ENCODE measurements at regions not wholly inside any gene's neighbourhood (a gene's known extent, or its start where the extent isn't known, plus 50 kb on each side); places are given as distances from the start of the nearest gene placed in this dataset.
"Not testable (repeated sequence)": the region's sequence is repeated elsewhere in the genome, so short reads cannot be mapped to it uniquely, and the experiment has no call there.

GRCh38 chr5:20890936-20891335, 902.9 kb upstream of the CDH18 start:
- DNase-seq; H3K4me1 Mint-ChIP-seq; H3K9me3 Mint-ChIP-seq; H3K27ac Mint-ChIP-seq; intact Hi-C loops (cut with micrococcal nuclease); H3K4me3 Mint-ChIP-seq; H3K36me3 Mint-ChIP-seq (ENCODE audit: low read depth); H3K27me3 Mint-ChIP-seq: not testable (repeated sequence)

GRCh38 chr5:20875726-20876125, 887.7 kb upstream of the CDH18 start:
- H3K9me3 Mint-ChIP-seq; intact Hi-C loops (cut with micrococcal nuclease); H3K27me3 Mint-ChIP-seq; H3K36me3 Mint-ChIP-seq (ENCODE audit: low read depth); H3K27ac Mint-ChIP-seq; H3K4me3 Mint-ChIP-seq; DNase-seq; H3K4me1 Mint-ChIP-seq: not testable (repeated sequence)

- H3K36me3 Mint-ChIP-seq (ENCODE audit: low read depth); H3K4me3 Mint-ChIP-seq; intact Hi-C loops (cut with micrococcal nuclease); H3K27ac Mint-ChIP-seq; DNase-seq; H3K27me3 Mint-ChIP-seq; H3K9me3 Mint-ChIP-seq; H3K4me1 Mint-ChIP-seq: not testable (repeated sequence)
These were observed 877.9 kb upstream of the CDH18 start for GRCh38 chr5:20865892-20866291.

GRCh38 chr5:20833081-20833627, 845.2 kb upstream of the CDH18 start:
- Mint-ChIP-seq H3K9me3 (peaks cover 5% of the 10 kb centered on the region), H3K4me1 (no peaks in the 10 kb centered on the region), H3K36me3 (ENCODE audit: low read depth) (no peaks in the 10 kb centered on the region), H3K4me3 (no peak overlapping the region), H3K27ac (no peak overlapping the region), H3K27me3 (no peaks in the 10 kb centered on the region)
- DNase-seq: no peak
- intact Hi-C loops (cut with micrococcal nuclease): no loop called here

- no peak for DNase-seq
These were observed 844.4 kb upstream of the CDH18 start for GRCh38 chr5:20832204-20833080.

GRCh38 chr5:20825951-20826350, 838.0 kb upstream of the CDH18 start:
- H3K4me3 Mint-ChIP-seq; intact Hi-C loops (cut with micrococcal nuclease); H3K9me3 Mint-ChIP-seq; H3K27me3 Mint-ChIP-seq; H3K36me3 Mint-ChIP-seq (ENCODE audit: low read depth); H3K27ac Mint-ChIP-seq; DNase-seq; H3K4me1 Mint-ChIP-seq: not testable (repeated sequence)

More at GRCh38 chr5:20832204-20833080, 844.4 kb upstream of the CDH18 start:
- Mint-ChIP-seq H3K4me3 (no peak overlapping the region), H3K27ac (no peak overlapping the region), H3K27me3 (no peaks in the 10 kb centered on the region), H3K4me1 (no peaks in the 10 kb centered on the region), H3K9me3 (peaks cover 5% of the 10 kb centered on the region), H3K36me3 (ENCODE audit: low read depth) (no peaks in the 10 kb centered on the region)
- intact Hi-C loops (cut with micrococcal nuclease): no loop called here

- DNase-seq; H3K4me1 Mint-ChIP-seq; H3K36me3 Mint-ChIP-seq (ENCODE audit: low read depth); intact Hi-C loops (cut with micrococcal nuclease); H3K27me3 Mint-ChIP-seq; H3K27ac Mint-ChIP-seq; H3K9me3 Mint-ChIP-seq; H3K4me3 Mint-ChIP-seq: not testable (repeated sequence)
These were observed 809.2 kb upstream of the CDH18 start for GRCh38 chr5:20797216-20797615.

- H3K4me3 Mint-ChIP-seq; H3K4me1 Mint-ChIP-seq; H3K36me3 Mint-ChIP-seq (ENCODE audit: low read depth); H3K9me3 Mint-ChIP-seq; DNase-seq; intact Hi-C loops (cut with micrococcal nuclease); H3K27ac Mint-ChIP-seq; H3K27me3 Mint-ChIP-seq: not testable (repeated sequence)
These were observed 796.8 kb upstream of the CDH18 start for GRCh38 chr5:20784755-20785154.

GRCh38 chr5:20783484-20783883, 795.5 kb upstream of the CDH18 start:
- H3K27me3 Mint-ChIP-seq; H3K4me1 Mint-ChIP-seq; intact Hi-C loops (cut with micrococcal nuclease); H3K4me3 Mint-ChIP-seq; H3K9me3 Mint-ChIP-seq; H3K27ac Mint-ChIP-seq; H3K36me3 Mint-ChIP-seq (ENCODE audit: low read depth); DNase-seq: not testable (repeated sequence)

- H3K27me3 Mint-ChIP-seq; H3K9me3 Mint-ChIP-seq; H3K36me3 Mint-ChIP-seq (ENCODE audit: low read depth); intact Hi-C loops (cut with micrococcal nuclease); H3K4me3 Mint-ChIP-seq; H3K27ac Mint-ChIP-seq; DNase-seq; H3K4me1 Mint-ChIP-seq: not testable (repeated sequence)
These were observed 783.3 kb upstream of the CDH18 start for GRCh38 chr5:20771338-20771737.

GRCh38 chr5:20765074-20765473, 777.1 kb upstream of the CDH18 start:
- H3K9me3 Mint-ChIP-seq; H3K4me1 Mint-ChIP-seq; H3K36me3 Mint-ChIP-seq (ENCODE audit: low read depth); H3K27ac Mint-ChIP-seq; intact Hi-C loops (cut with micrococcal nuclease); H3K27me3 Mint-ChIP-seq; H3K4me3 Mint-ChIP-seq; DNase-seq: not testable (repeated sequence)

- H3K9me3 Mint-ChIP-seq; H3K36me3 Mint-ChIP-seq (ENCODE audit: low read depth); H3K27ac Mint-ChIP-seq; H3K27me3 Mint-ChIP-seq; H3K4me3 Mint-ChIP-seq; DNase-seq; H3K4me1 Mint-ChIP-seq; intact Hi-C loops (cut with micrococcal nuclease): not testable (repeated sequence)
These were observed 771.5 kb upstream of the CDH18 start for GRCh38 chr5:20759459-20759858.

- not testable (repeated sequence) for H3K4me3 Mint-ChIP-seq
These were observed 764.2 kb upstream of the CDH18 start for GRCh38 chr5:20752179-20752578.

GRCh38 chr5:20735715-20736114, 747.7 kb upstream of the CDH18 start:
- H3K27me3 Mint-ChIP-seq; H3K36me3 Mint-ChIP-seq (ENCODE audit: low read depth); H3K4me1 Mint-ChIP-seq; DNase-seq; H3K9me3 Mint-ChIP-seq; H3K4me3 Mint-ChIP-seq; H3K27ac Mint-ChIP-seq; intact Hi-C loops (cut with micrococcal nuclease): not testable (repeated sequence)

More at GRCh38 chr5:20752179-20752578, 764.2 kb upstream of the CDH18 start:
- DNase-seq; H3K27me3 Mint-ChIP-seq; H3K9me3 Mint-ChIP-seq; H3K27ac Mint-ChIP-seq; intact Hi-C loops (cut with micrococcal nuclease); H3K4me1 Mint-ChIP-seq; H3K36me3 Mint-ChIP-seq (ENCODE audit: low read depth): not testable (repeated sequence)

- H3K27ac Mint-ChIP-seq; H3K27me3 Mint-ChIP-seq; H3K4me3 Mint-ChIP-seq; H3K4me1 Mint-ChIP-seq; intact Hi-C loops (cut with micrococcal nuclease); H3K9me3 Mint-ChIP-seq; H3K36me3 Mint-ChIP-seq (ENCODE audit: low read depth); DNase-seq: not testable (repeated sequence)
These were observed 744.2 kb upstream of the CDH18 start for GRCh38 chr5:20732223-20732622.

All from activated CD4-positive, alpha-beta T cell treated with anti-CD3 and anti-CD28 coated beads, Interleukin-2, amount 10 ng/mL, durations not matched to agents 24 days and 14 days (primary cell).